Mucosa of gallbladder (tissue), 1 donor: ENCODE measurements at regions not wholly inside any gene's neighbourhood (a gene's known extent, or its start where the extent isn't known, plus 50 kb on each side); places are given as distances from the start of the nearest gene placed in this dataset.
A peak's percentile ranks its signal among the peaks of the same experiment; 100 is the strongest.

Source experiments
- DNase-seq: peaks from one replicate; pipeline ENCODE4 v3.0.0-alpha.2; 2020; ENCODE audit warnings: low spot score
- donor health status: DM: no; HTN: no; CAD: no.

- DNase-seq = no peak
These were observed 228.8 kb upstream of the RGS6 start for GRCh38 chr14:71703477-71703876.

GRCh38 chr14:71704210-71704609 lies 228.0 kb upstream of the RGS6 start:
- no peak for DNase-seq

- DNase-seq = no peak
These were observed 226.8 kb upstream of the RGS6 start for GRCh38 chr14:71705460-71705859.

GRCh38 chr14:71709076-71709475 lies 223.2 kb upstream of the RGS6 start:
- DNase-seq = no peak

- no peak for DNase-seq
These were observed 222.2 kb upstream of the RGS6 start for GRCh38 chr14:71709987-71710386.

GRCh38 chr14:71711125-71711524 lies 221.1 kb upstream of the RGS6 start:
- no peak for DNase-seq

GRCh38 chr14:71711619-71712018 lies 220.6 kb upstream of the RGS6 start:
- DNase-seq = no peak

- no peak for DNase-seq
These were observed 219.8 kb upstream of the RGS6 start for GRCh38 chr14:71712478-71712877.

GRCh38 chr14:71713016-71713415 lies 219.2 kb upstream of the RGS6 start:
- DNase-seq = no peak

GRCh38 chr14:71713451-71713850 lies 218.8 kb upstream of the RGS6 start:
- no peak for DNase-seq

- no peak for DNase-seq
These were observed 218.0 kb upstream of the RGS6 start for GRCh38 chr14:71714225-71714624.

- no peak for DNase-seq
These were observed 216.0 kb upstream of the RGS6 start for GRCh38 chr14:71716041-71716772.

- peak; percentile 46 for DNase-seq
These were observed 211.1 kb upstream of the RGS6 start for GRCh38 chr14:71720978-71721624.

- DNase-seq = peak; percentile 13
These were observed 210.4 kb upstream of the RGS6 start for GRCh38 chr14:71721791-71722190.

- DNase-seq = peak; percentile 35
These were observed 209.3 kb upstream of the RGS6 start for GRCh38 chr14:71722885-71723284.

- DNase-seq = no peak
These were observed 206.2 kb upstream of the RGS6 start for GRCh38 chr14:71725922-71726579.

GRCh38 chr14:71726580-71727021 lies 205.6 kb upstream of the RGS6 start:
- DNase-seq = no peak

GRCh38 chr14:71728386-71728785 lies 203.8 kb upstream of the RGS6 start:
- DNase-seq = no peak

- no peak for DNase-seq
These were observed 202.6 kb upstream of the RGS6 start for GRCh38 chr14:71729596-71729995.

GRCh38 chr14:71730471-71730870 lies 201.8 kb upstream of the RGS6 start:
- DNase-seq = no peak

GRCh38 chr14:71731096-71731495 lies 201.1 kb upstream of the RGS6 start:
- no peak for DNase-seq

GRCh38 chr14:71733210-71733883 lies 198.9 kb upstream of the RGS6 start:
- no peak for DNase-seq
